NCI-H146 treated with DMSO at 0.1 percent for 48 hours (cell line): ENCODE measurements at regions not wholly inside any gene's neighbourhood (a gene's known extent, or its start where the extent isn't known, plus 50 kb on each side); places are given as distances from the start of the nearest gene placed in this dataset.

Source experiments
- DNase-seq: peaks from one replicate; lab custom pipeline; 2025; ENCODE audit not compliant: unreplicated experiment; lab: John Stamatoyannopoulos, UW

DNA sequence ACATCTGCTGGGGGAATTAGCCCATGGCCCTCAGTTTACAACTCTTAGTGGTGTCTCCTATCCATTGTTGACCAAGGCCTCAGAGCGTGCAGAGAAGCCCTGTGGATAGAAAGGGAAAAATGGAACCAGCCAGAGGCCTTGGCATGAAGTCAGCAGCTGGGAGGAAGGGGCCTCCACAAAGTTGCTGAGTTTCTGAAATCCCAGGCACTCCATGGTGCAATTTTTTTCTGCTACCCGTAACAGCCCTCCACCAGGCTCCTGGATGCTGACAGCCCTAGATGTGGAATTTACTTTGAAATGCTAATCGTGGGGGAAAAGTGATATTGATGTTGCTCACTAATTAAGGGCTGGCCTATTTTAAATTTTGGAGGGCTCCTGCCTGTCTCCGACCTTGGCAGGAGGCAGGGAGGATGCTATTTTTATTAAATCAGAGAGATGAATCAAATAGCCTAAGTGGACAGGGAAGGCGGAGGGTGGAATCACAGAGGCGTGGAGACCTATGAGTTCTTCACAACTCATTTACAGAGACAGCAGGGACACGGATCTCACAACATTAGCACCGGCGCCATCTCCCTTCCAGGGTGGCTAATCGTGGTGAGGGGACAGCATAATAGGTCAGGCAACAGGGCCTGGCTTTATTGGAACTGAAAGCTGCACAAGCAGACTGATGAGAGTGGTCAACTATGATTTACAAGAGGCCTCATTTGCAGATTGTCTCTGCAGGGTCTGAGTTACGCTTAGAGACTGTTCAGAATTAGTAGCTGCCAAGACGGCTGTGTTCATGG lies 99.8 kb upstream of the WSCD2 start:
- no peak for DNase-seq

- DNase-seq, result no peak
These were observed 96.0 kb upstream of the WSCD2 start for GRCh38 chr12:108033090-108033489.

GRCh38 chr12:108035372-108035771 lies 93.7 kb upstream of the WSCD2 start:
- DNase-seq, result no peak

GRCh38 chr12:108037960-108038359 lies 91.1 kb upstream of the WSCD2 start:
- no peak for DNase-seq

DNA sequence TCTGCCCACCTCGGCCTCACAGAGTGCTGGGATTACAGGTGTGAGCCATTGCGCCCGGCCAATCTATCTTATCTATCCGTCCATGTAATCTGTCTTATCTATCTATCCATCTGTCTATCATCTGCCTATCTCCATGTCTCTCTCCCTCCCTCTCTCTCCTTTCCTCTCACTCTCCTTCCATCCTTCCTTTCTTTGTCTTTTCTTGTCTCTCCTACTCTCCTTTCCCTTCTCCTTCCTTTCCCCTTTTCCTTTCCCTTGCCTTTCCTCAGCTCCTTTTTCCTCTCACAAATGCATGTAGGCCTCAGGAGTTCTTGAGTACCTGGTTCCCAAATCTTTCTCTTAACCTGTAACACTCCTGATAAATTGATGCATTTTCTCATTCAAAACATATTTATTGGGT lies 89.3 kb upstream of the WSCD2 start:
- no peak for DNase-seq

- no peak for DNase-seq
These were observed 88.1 kb upstream of the WSCD2 start for GRCh38 chr12:108040947-108041346.

DNA sequence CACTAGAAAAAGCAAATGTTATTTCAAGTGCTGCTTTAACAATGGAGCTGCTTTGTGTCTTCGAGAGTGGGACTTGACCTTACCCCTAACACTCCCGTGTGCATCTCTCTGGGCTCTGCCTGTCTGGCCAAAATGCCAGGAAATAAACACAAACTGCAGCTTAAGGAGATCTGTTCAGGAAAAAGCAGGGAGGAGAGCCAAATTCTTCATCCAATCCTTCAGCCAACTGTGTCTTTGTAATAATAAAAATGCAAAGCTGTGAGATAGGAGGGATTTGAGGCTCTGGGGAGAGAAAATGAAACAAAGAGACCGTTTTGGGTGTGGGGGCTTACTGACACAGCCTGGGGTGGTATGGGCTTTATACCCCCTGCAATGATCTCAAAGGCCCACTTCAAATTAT lies 85.8 kb upstream of the WSCD2 start:
- no peak for DNase-seq

- DNase-seq, result no peak
These were observed 85.1 kb upstream of the WSCD2 start for GRCh38 chr12:108043750-108044533.

- DNase-seq, result no peak
These were observed 83.0 kb upstream of the WSCD2 start for GRCh38 chr12:108046135-108046534.

DNA sequence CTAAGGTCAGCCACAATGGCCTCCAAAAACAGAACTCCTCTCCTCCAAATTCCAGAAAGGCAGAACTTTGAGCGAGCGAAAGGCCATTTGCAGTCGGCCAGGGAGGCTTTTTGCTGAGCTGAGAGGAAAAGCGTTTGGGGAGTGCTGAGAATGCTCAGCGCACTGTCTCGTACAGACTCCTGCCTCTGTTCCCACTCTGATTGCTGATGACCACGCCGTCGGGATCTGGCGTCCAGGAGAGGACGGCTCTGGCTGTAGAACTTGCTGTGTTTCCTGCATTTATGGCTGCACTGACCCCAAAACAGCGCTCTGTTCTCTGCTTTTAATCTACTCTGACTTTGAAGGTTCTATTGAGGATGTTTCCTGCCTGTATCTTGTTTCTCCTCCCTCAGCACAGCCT lies 82.4 kb upstream of the WSCD2 start:
- DNase-seq, result no peak

DNA sequence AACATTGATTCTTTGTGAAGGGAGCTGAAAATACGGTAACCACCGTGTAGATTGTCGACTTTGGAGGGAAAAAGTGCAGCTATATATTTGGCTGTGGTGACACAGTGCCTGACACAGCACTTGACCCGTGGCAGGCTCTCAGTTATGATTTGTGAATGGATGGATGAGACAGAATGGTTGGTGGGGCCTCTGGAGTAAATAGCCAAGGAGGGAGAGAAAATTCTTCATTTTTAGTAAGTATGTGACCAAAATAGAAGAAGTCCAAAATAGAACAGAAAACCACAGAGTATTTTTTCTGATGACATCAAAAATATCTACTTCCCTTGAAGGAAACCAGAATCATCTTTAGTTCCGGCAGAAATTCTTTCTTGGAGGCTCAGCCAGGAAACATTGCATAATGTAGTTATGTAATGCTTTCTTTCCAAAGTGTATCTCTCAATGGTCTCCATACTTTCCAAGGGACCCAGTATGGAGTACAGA lies 82.0 kb upstream of the WSCD2 start:
- DNase-seq, result no peak

- no peak for DNase-seq
These were observed 80.4 kb upstream of the WSCD2 start for GRCh38 chr12:108048686-108049085.

DNA sequence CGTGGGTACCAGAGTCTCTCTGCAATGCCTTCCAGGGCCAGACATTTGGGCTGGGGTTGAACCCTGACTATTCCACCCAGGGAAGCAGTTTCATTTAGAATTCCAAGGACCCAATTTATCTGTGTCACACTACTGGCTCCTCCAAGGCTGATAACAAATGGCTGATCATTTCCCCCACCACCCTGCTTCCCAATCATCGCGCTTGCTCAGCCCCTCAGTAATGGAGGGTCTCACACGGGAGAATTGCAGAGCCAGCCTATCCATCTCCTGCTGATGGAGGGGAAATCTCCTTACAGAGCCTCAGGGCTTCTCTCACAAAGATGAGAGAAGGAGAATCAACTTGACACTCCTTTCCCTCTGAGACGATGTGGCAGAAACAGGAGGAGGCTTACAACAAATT lies 78.4 kb upstream of the WSCD2 start:
- no peak for DNase-seq

DNA sequence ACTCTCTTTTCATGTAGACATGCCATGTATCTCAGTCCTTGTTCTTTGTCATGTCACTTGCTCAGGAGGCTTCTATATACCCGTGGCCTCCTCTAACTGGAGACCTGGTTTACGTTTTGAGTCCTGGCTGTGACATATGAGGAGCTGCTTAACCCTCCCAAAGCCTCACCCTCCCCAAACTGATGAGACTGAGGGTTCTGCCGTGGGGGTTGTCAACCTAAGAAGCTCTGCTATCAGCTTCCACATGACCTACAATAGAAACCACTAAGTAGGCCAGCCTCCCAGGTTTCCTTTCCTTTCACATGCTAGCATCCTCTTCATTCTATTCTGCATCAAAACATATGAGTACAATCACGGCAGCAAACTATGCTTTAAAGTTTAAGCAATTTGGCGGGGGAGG lies 76.8 kb upstream of the WSCD2 start:
- no peak for DNase-seq

- DNase-seq, result no peak
These were observed 75.6 kb upstream of the WSCD2 start for GRCh38 chr12:108053512-108053911.

GRCh38 chr12:108054496-108054895 lies 74.6 kb upstream of the WSCD2 start:
- no peak for DNase-seq

DNA sequence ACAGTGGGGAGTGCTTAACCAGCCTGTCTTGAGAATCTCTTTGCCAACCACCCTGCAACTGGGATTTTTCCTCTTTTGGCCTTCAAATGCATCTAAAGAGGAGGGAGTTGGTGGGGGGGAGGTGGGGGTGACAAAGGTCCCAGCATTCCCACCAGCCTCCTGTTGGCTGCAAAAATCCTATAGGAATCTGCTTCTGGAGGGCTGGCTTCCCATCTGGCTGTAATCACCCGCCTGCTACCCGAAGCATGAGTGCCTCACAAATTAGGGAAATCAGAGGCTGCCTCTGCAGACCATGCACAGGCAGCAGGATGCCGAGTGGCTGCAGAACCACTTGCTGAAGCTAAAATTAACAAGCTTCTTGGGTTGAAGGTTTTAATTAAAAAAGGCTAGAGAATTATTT lies 73.9 kb upstream of the WSCD2 start:
- DNase-seq, result no peak

DNA sequence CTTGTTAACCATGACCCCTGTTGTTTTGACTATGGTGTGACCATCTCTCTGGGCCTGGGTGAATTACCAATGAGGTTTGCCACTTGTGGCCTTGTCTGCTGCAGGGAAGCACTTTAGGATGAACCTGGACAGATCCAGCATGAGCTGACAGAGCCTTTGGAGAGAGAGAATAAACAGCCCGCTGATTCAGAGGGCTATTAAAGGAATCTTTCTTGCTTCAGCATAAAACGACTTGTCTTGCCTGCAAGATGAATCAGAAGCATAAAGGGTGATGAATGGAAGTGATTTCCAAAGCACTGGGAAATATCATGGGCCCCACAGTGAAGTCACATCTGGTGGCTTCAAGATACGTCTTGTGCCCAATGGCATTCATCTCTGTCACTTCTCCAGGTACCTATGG lies 69.0 kb upstream of the WSCD2 start:
- no peak for DNase-seq

- no peak for DNase-seq
These were observed 68.2 kb upstream of the WSCD2 start for GRCh38 chr12:108060903-108061302.

DNA sequence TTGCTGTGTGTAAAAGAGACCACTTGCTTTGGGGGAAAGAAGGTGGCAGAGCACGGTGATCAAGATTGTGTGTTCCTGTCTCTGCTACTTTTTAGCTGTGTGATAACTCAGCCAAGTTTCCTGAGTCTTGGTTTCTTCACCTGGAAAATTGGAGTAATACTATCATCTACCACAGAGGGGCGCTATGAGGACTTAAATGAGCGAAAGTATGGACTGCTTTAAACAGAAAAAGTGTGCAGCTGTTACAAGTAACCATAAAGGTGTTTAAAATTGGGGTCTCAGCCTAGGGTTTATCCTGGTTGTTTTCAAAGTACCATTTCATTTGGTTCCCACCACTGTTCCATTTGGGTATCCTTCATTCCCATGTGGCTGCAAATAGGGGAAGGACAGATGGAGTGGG lies 65.9 kb upstream of the WSCD2 start:
- no peak for DNase-seq

- DNase-seq, result no peak
These were observed 64.0 kb upstream of the WSCD2 start for GRCh38 chr12:108065069-108065468.
